H1 (cell line): ENCODE measurements at regions not wholly inside any gene's neighbourhood (a gene's known extent, or its start where the extent isn't known, plus 50 kb on each side); places are given as distances from the start of the nearest gene placed in this dataset.

Experiments
- CTCF ChIA-PET: fragments of 300-600 bp; sonication (Branson Sonifier 250); formaldehyde crosslinking; loops from one replicate; lab custom pipeline; 2021; ENCODE audit not compliant: partially characterized antibody; lab: Charles Lee
- POLR2A ChIA-PET: fragments of 300-600 bp; sonication (Branson Sonifier 250); formaldehyde crosslinking; loops from one replicate; lab custom pipeline; 2021; ENCODE audit warnings: inconsistent platforms; ENCODE audit not compliant: partially characterized antibody; lab: Charles Lee
- DNase-seq, 2 experiments: peaks; one replicate each; pipeline versions ENCODE4 v3.0.0 to v3.0.0-alpha.2; 2010 to 2022; ENCODE audit warnings: low spot score in 2 of 2, low read depth in 1 of 2, mixed read lengths in 1 of 2
- FAIRE-seq: peaks from 2 replicates; lab custom pipeline; 2011; peaks lifted over from hg19 to GRCh38; lab: Jason Lieb, UNC
- H2AFZ ChIP-seq: 2 replicates; pipeline ENCODE4 v1.8.1; 2012; ENCODE audit warnings: low read length, inconsistent platforms
- H2AK5ac ChIP-seq: 2 replicates; pipeline ENCODE4 v1.6.1; 2013; ENCODE audit warnings: low read depth, low read length
- H2BK120ac ChIP-seq: replicated peaks from 2 replicates; pipeline ENCODE3; 2013; ENCODE audit warnings: low read depth, low read length, inconsistent platforms
- H2BK12ac ChIP-seq: 2 replicates; pipeline ENCODE4 v1.6.1; 2013; ENCODE audit warnings: low read depth, low read length
- H2BK15ac ChIP-seq: 2 replicates; pipeline ENCODE4 v1.6.1; 2013; ENCODE audit warnings: low read length
- H2BK20ac ChIP-seq: 2 replicates; pipeline ENCODE4 v1.6.1; 2013; ENCODE audit warnings: low read length
- H2BK5ac ChIP-seq: 2 replicates; pipeline ENCODE4 v1.6.1; 2013; ENCODE audit warnings: low read depth, low read length
- H3K14ac ChIP-seq: 2 replicates; pipeline ENCODE4 v1.6.1; 2013; ENCODE audit warnings: inconsistent platforms; ENCODE audit not compliant: insufficient read length
- H3K18ac ChIP-seq: 2 replicates; pipeline ENCODE4 v1.6.1; 2013; ENCODE audit warnings: low read length; ENCODE audit errors: extremely low read depth
- H3K23ac ChIP-seq: 2 replicates; pipeline ENCODE4 v1.6.1; 2013; ENCODE audit warnings: inconsistent platforms; ENCODE audit not compliant: insufficient read length
- H3K23me2 ChIP-seq: 2 replicates; pipeline ENCODE4 v1.6.1; 2013; ENCODE audit warnings: low read depth, low read length
- H3K27ac ChIP-seq: 2 replicates; pipeline ENCODE4 v1.6.1; 2011; ENCODE audit warnings: low read depth, low read length, inconsistent platforms
- H3K27me3 ChIP-seq, 4 experiments: replicated peaks in 1 of 4; 1 replicate in 1 of 4; 2 replicates in 3 of 4; pipeline versions ENCODE4 v1.6.1 to v1.8.1; 2011 to 2013; ENCODE audit warnings: low read length in 3 of 4, mild to moderate bottlenecking in 3 of 4, inconsistent platforms in 2 of 4, mixed read lengths in 2 of 4, moderate library complexity in 1 of 4; ENCODE audit not compliant: control insufficient read depth in 3 of 4, insufficient read depth in 3 of 4; ENCODE audit errors: extremely low read depth in 1 of 4
- H3K36me3 ChIP-seq, 4 experiments: 2 replicates each; pipeline versions ENCODE4 v1.6.1 to v1.8.1; 2011 to 2013; ENCODE audit warnings: mild to moderate bottlenecking in 4 of 4, low read length in 3 of 4, moderate library complexity in 2 of 4, control low read depth in 1 of 4, inconsistent platforms in 1 of 4; ENCODE audit not compliant: insufficient read depth in 4 of 4, control insufficient read depth in 2 of 4
- H3K4ac ChIP-seq: replicated peaks from 2 replicates; pipeline ENCODE3; 2013; ENCODE audit warnings: low read length, low read depth, mixed read lengths, inconsistent platforms; ENCODE audit not compliant: insufficient read length
- H3K4me1 ChIP-seq, 4 experiments: replicated peaks in 1 of 4; 1 replicate in 1 of 4; 2 replicates in 3 of 4; pipeline versions ENCODE4 v1.6.1 to v1.8.1; 2011 to 2013; ENCODE audit warnings: low read length in 3 of 4, inconsistent platforms in 2 of 4, mixed read lengths in 1 of 4; ENCODE audit not compliant: insufficient read depth in 4 of 4, control insufficient read depth in 3 of 4
- H3K4me2 ChIP-seq, 2 experiments: 2 replicates each; pipeline versions ENCODE4 v1.6.1 to v1.8.1; 2011 to 2013; ENCODE audit warnings: low read depth in 2 of 2, low read length in 2 of 2, control low read depth in 1 of 2, inconsistent platforms in 1 of 2, mild to moderate bottlenecking in 1 of 2; ENCODE audit not compliant: insufficient read depth in 1 of 2
- H3K4me3 ChIP-seq, 4 experiments: fragments of 200-600, 300-600 bp in 1 of 4; sonication (generic), shearing (Covaris generic), sonication (Bioruptor Twin) in 1 of 4; 2 replicates each; pipeline versions ENCODE4 v1.5.1 to v1.8.1; 2011 to 2016; ENCODE audit warnings: low read length in 4 of 4, low read depth in 3 of 4, control low read depth in 2 of 4, inconsistent platforms in 2 of 4, mild to moderate bottlenecking in 2 of 4, mixed read lengths in 1 of 4, moderate library complexity in 1 of 4; ENCODE audit not compliant: insufficient read depth in 2 of 4; ENCODE audit errors: extremely low read depth in 1 of 4
- H3K56ac ChIP-seq: replicated peaks from 2 replicates; pipeline ENCODE3; 2013; ENCODE audit warnings: low read depth, mild to moderate bottlenecking, mixed read lengths, low read length, inconsistent platforms; ENCODE audit not compliant: insufficient read length
- H3K79me1 ChIP-seq: 2 replicates; pipeline ENCODE4 v1.6.1; 2013; ENCODE audit warnings: low read depth, low read length, control low read depth
- H3K79me2 ChIP-seq, 2 experiments: 2 replicates each; pipeline versions ENCODE4 v1.6.1 to v1.8.1; 2012 to 2013; ENCODE audit warnings: low read length in 2 of 2, mild to moderate bottlenecking in 2 of 2, inconsistent platforms in 1 of 2; ENCODE audit not compliant: insufficient read depth in 2 of 2, control insufficient read depth in 1 of 2
- H3K9ac ChIP-seq, 4 experiments: replicated peaks in 1 of 4; 1 replicate in 1 of 4; 2 replicates in 3 of 4; pipeline versions ENCODE4 v1.6.1 to v1.8.1; 2011 to 2013; ENCODE audit warnings: low read depth in 3 of 4, low read length in 3 of 4, control low read depth in 2 of 4, mild to moderate bottlenecking in 2 of 4, moderate library complexity in 2 of 4, inconsistent platforms in 1 of 4; ENCODE audit errors: extremely low read depth in 1 of 4
- H3K9me3 ChIP-seq, 2 experiments: 2 replicates each; pipeline versions ENCODE4 v1.6.1 to v1.8.1; 2012 to 2013; ENCODE audit warnings: mild to moderate bottlenecking in 2 of 2, moderate library complexity in 2 of 2, control low read depth in 1 of 2, inconsistent platforms in 1 of 2, low read depth in 1 of 2, low read length in 1 of 2, mixed read lengths in 1 of 2; ENCODE audit not compliant: insufficient read depth in 2 of 2
- H4K20me1 ChIP-seq, 2 experiments: replicated peaks in 1 of 2; 2 replicates each; pipeline versions ENCODE3 to v1.8.1; 2011 to 2013; ENCODE audit warnings: inconsistent platforms in 2 of 2, low read length in 2 of 2, mild to moderate bottlenecking in 1 of 2; ENCODE audit not compliant: insufficient read depth in 2 of 2, control insufficient read depth in 1 of 2
- H4K5ac ChIP-seq: 2 replicates; pipeline ENCODE4 v1.6.1; 2013; ENCODE audit warnings: low read length, low read depth, mixed read lengths, inconsistent platforms; ENCODE audit not compliant: insufficient read length
- H4K8ac ChIP-seq: 2 replicates; pipeline ENCODE4 v1.8.0; 2013; ENCODE audit warnings: mild to moderate bottlenecking, moderate library complexity, low read length, inconsistent platforms; ENCODE audit not compliant: insufficient read depth; ENCODE audit errors: extremely low read depth
- H4K91ac ChIP-seq: replicated peaks from 2 replicates; pipeline ENCODE3; 2013; ENCODE audit warnings: low read length, mixed read lengths, inconsistent platforms; ENCODE audit not compliant: insufficient read length
- CBX5 ChIP-seq: fragments of 300-800, 300-1000 bp; sonication (generic); IDR thresholded peaks from 2 replicates; pipeline ENCODE4 v1.7.1; 2016; ENCODE audit warnings: antibody characterized with exemption, low read length, low read depth
- CEBPB ChIP-seq: IDR thresholded peaks from 2 replicates; pipeline ENCODE4 v1.6.1; 2012; ENCODE audit warnings: low read depth, low read length
- CTCF ChIP-seq, 3 experiments: IDR thresholded peaks; 1 replicate in 2 of 3; 2 replicates in 1 of 3; pipeline versions ENCODE4 v1.5.1 to v1.6.1; 2011; ENCODE audit warnings: low read length in 3 of 3, mild to moderate bottlenecking in 3 of 3, inconsistent platforms in 2 of 3, low read depth in 1 of 3, moderate library complexity in 1 of 3; ENCODE audit not compliant: insufficient read depth in 1 of 3; ENCODE audit errors: control extremely low read depth in 1 of 3
- JUN ChIP-seq: IDR thresholded peaks from 2 replicates; pipeline ENCODE4 v1.6.1; 2011; ENCODE audit warnings: low read depth, mild to moderate bottlenecking, improper control_type of control experiment, low read length
- POLR2AphosphoS5 ChIP-seq: IDR thresholded peaks from 2 replicates; pipeline ENCODE4 v1.6.1; 2011; ENCODE audit warnings: low read depth, low read length
- SIRT6 ChIP-seq: IDR thresholded peaks from one replicate; pipeline ENCODE4 v1.7.1; 2012; ENCODE audit warnings: low read length, inconsistent platforms
- TAF1 ChIP-seq: IDR thresholded peaks from 2 replicates; pipeline ENCODE4 v1.6.1; 2011; ENCODE audit warnings: mild to moderate bottlenecking, low read depth, low read length
- WGBS, 2 experiments: shearing (Covaris generic) in 1 of 2; methylation state at CpG; one replicate each; pipeline versions ENCODE4 v1.1.6 to v1.1.7; 2013 to 2015; ENCODE audit warnings: low lambda C conversion rate in 2 of 2, mixed read lengths in 2 of 2, inconsistent platforms in 1 of 2, low coverage in 1 of 2, missing lambda C conversion rate in 1 of 2; ENCODE audit not compliant: insufficient replicate concordance in 2 of 2, insufficient coverage in 1 of 2, insufficient read length in 1 of 2; ENCODE audit errors: extremely low coverage in 1 of 2, missing lambda C conversion rate in 1 of 2; 5-methylcytosine and 5-hydroxymethylcytosine counted together

- no peaks in the 10 kb centered on the region for H3K27me3 ChIP-seq
- H3K4me3 ChIP-seq, result no peak overlapping the region
- FAIRE-seq, result no peak
- H4K8ac ChIP-seq, result no peak overlapping the region
- H2BK5ac ChIP-seq, result no peak overlapping the region
- peaks cover 0 to 2% (median 0%) of the 10 kb centered on the region in 4 experiments; a peak in 1 of 7 replicates for H3K4me1 ChIP-seq
- no peak overlapping the region for H2AFZ ChIP-seq
- H3K4ac ChIP-seq, result no peak overlapping the region
- H3K23me2 ChIP-seq, result no peaks in the 10 kb centered on the region
- 55% methylated on average over 1 of the region's 1 CpG; no CpG with 5 or more reads in 1 of the 2 experiments for WGBS, 2 experiments
- no peak overlapping the region for H2BK15ac ChIP-seq
- no peaks in the 10 kb centered on the region for H3K36me3 ChIP-seq
- no peaks in the 10 kb centered on the region for H3K9me3 ChIP-seq
- no peak overlapping the region for H4K5ac ChIP-seq
- DNase-seq, result no peak
- H4K91ac ChIP-seq, result no peak overlapping the region
- H3K9ac ChIP-seq, result peak overlapping the region in 1 of 4 experiments; percentile 8; a peak in 1 of 7 replicates
- no peak overlapping the region for H3K27ac ChIP-seq
- H3K79me1 ChIP-seq, result no peaks in the 10 kb centered on the region
- TF ChIP-seq TAF1 (no peak), CBX5 (no peak), POLR2AphosphoS5 (no peak), CEBPB (no peak), SIRT6 (no peak), JUN (no peak), CTCF (IDR thresholded peaks at IDR 0.05; ENCODE audit: control extremely low read depth in 1 of 3, insufficient read depth in 1 of 3, low read depth in 1 of 3, low read length in 3 of 3) (no peak)
- H3K79me2 ChIP-seq, result no peaks in the 10 kb centered on the region
- ChIA-PET CTCF (interaction anchor here (0.6 to 2.2 kb wide), 4 partner anchors 10 to 929 kb away, joined by 3 to 7 read pairs (median 4); no protein-coding TSS in a partner anchor), POLR2A (no interaction called here)
- no peak overlapping the region for H3K14ac ChIP-seq
- H2BK20ac ChIP-seq, result no peak overlapping the region
- no peak overlapping the region for H3K23ac ChIP-seq
- no peak overlapping the region for H2BK120ac ChIP-seq
- no peak overlapping the region for H2BK12ac ChIP-seq
- H3K56ac ChIP-seq, result no peak overlapping the region
- H2AK5ac ChIP-seq, result no peak overlapping the region
- no peak overlapping the region for H3K18ac ChIP-seq
- no peaks in the 10 kb centered on the region for H4K20me1 ChIP-seq
- H3K4me2 ChIP-seq, result no peak overlapping the region
Observed at GRCh38 chr4:123186731-123187130, 209.9 kb upstream of the SPRY1 start.
